ENCODE measurements at regions not wholly inside any gene's neighbourhood (a gene's known extent, or its start where the extent isn't known, plus 50 kb on each side); places are given as distances from the start of the nearest gene placed in this dataset.

- WGBS, 2 experiments (ENCODE audit: extremely low coverage in 1 of 2, insufficient coverage in 1 of 2, insufficient read length in 1 of 2, insufficient replicate concordance in 2 of 2, low coverage in 1 of 2, low lambda C conversion rate in 2 of 2, missing lambda C conversion rate in 1 of 2), result 95% methylated on average over 3 of the region's 3 CpGs; no CpG with 5 or more reads in 1 of the 2 experiments
- CTCF ChIA-PET (ENCODE audit: partially characterized antibody), result interaction anchor here (1.2 kb wide), 1 partner anchor 37 kb away, joined by 3 read pairs; no protein-coding TSS in a partner anchor
- Histone ChIP-seq H3K9ac (replicated peaks in 1 of 4; ENCODE audit: extremely low read depth in 1 of 4, low read depth in 3 of 4, low read length in 3 of 4) (no peak overlapping the region), H3K14ac (ENCODE audit: insufficient read length) (no peak overlapping the region), H3K4me3 (ENCODE audit: extremely low read depth in 1 of 4, insufficient read depth in 2 of 4, low read depth in 3 of 4, low read length in 4 of 4) (no peak overlapping the region), H4K8ac (ENCODE audit: extremely low read depth, insufficient read depth, low read length) (no peak overlapping the region), H2BK120ac (replicated peaks; ENCODE audit: low read depth, low read length) (no peak overlapping the region), H3K4me1 (replicated peaks in 1 of 4; ENCODE audit: control insufficient read depth in 3 of 4, insufficient read depth in 4 of 4, low read length in 3 of 4) (no peaks in the 10 kb centered on the region), H3K23me2 (ENCODE audit: low read depth, low read length) (no peaks in the 10 kb centered on the region), H4K91ac (replicated peaks; ENCODE audit: insufficient read length, low read length) (no peak overlapping the region), H3K18ac (ENCODE audit: extremely low read depth, low read length) (no peak overlapping the region), H2BK20ac (ENCODE audit: low read length) (no peak overlapping the region), H3K27me3 (replicated peaks in 1 of 4; ENCODE audit: control insufficient read depth in 3 of 4, extremely low read depth in 1 of 4, insufficient read depth in 3 of 4, low read length in 3 of 4) (no peaks in the 10 kb centered on the region), H3K56ac (replicated peaks; ENCODE audit: insufficient read length, low read depth, low read length) (no peak overlapping the region), H3K9me3 (ENCODE audit: insufficient read depth in 2 of 2, low read depth in 1 of 2, low read length in 1 of 2) (no peaks in the 10 kb centered on the region), H3K4me2 (ENCODE audit: insufficient read depth in 1 of 2, low read depth in 2 of 2, low read length in 2 of 2) (no peak overlapping the region), H2BK12ac (ENCODE audit: low read depth, low read length) (no peak overlapping the region), H3K36me3 (ENCODE audit: control insufficient read depth in 2 of 4, insufficient read depth in 4 of 4, low read length in 3 of 4) (no peaks in the 10 kb centered on the region), H2AK5ac (ENCODE audit: low read depth, low read length) (no peak overlapping the region), H2BK5ac (ENCODE audit: low read depth, low read length) (no peak overlapping the region), H4K20me1 (replicated peaks in 1 of 2; ENCODE audit: control insufficient read depth in 1 of 2, insufficient read depth in 2 of 2, low read length in 2 of 2) (no peaks in the 10 kb centered on the region), H4K5ac (ENCODE audit: insufficient read length, low read depth, low read length) (no peak overlapping the region), H2AFZ (ENCODE audit: low read length) (no peak overlapping the region), H3K4ac (replicated peaks; ENCODE audit: insufficient read length, low read depth, low read length) (no peak overlapping the region), H2BK15ac (ENCODE audit: low read length) (no peak overlapping the region), H3K23ac (ENCODE audit: insufficient read length) (no peak overlapping the region), H3K79me1 (ENCODE audit: low read depth, low read length) (no peaks in the 10 kb centered on the region), H3K79me2 (ENCODE audit: control insufficient read depth in 1 of 2, insufficient read depth in 2 of 2, low read length in 2 of 2) (no peaks in the 10 kb centered on the region), H3K27ac (ENCODE audit: low read depth, low read length) (no peak overlapping the region)
- DNase-seq (ENCODE audit: low read depth in 1 of 2, low spot score in 2 of 2) (no peak), FAIRE-seq (no peak)
- POLR2A ChIA-PET (ENCODE audit: partially characterized antibody), result no interaction called here
- no peak for TF ChIP-seq EP300 (IDR thresholded peaks at IDR 0.05; ENCODE audit: borderline replicate concordance in 1 of 2, low read depth in 2 of 2, low read length in 2 of 2)
- no peak for TF ChIP-seq TEAD4 (IDR thresholded peaks at IDR 0.05; ENCODE audit: low read depth, low read length)
- no peak for TF ChIP-seq CBX5 (IDR thresholded peaks at IDR 0.05; ENCODE audit: low read depth, low read length)
- no peak for TF ChIP-seq MAX (IDR thresholded peaks at IDR 0.05)
- no peak for TF ChIP-seq CHD2 (IDR thresholded peaks at IDR 0.05; ENCODE audit: low read length)
- TF ChIP-seq RFX5 (IDR thresholded peaks at IDR 0.05; ENCODE audit: borderline replicate concordance, low read depth, low read length), result no peak
- no peak for TF ChIP-seq E2F6 (IDR thresholded peaks at IDR 0.05)
- no peak for TF ChIP-seq KDM4A (IDR thresholded peaks at IDR 0.05; ENCODE audit: low read depth, low read length, severe bottlenecking)
- TF ChIP-seq GTF2F1 (IDR thresholded peaks at IDR 0.05; ENCODE audit: borderline replicate concordance, low read depth, low read length), result no peak
- no peak for TF ChIP-seq CBX8 (IDR thresholded peaks at IDR 0.05; ENCODE audit: borderline replicate concordance, low read depth, low read length)
- TF ChIP-seq FOSL1 (IDR thresholded peaks at IDR 0.05; ENCODE audit: insufficient read depth, low read depth, low read length), result no peak
- no peak for TF ChIP-seq TCF12 (IDR thresholded peaks at IDR 0.05; ENCODE audit: low read depth, low read length)
These were observed 435.0 kb upstream of the CNTNAP2 start for GRCh38 chr7:145681646-145682045.
